NCI-H1105 (cell line): ENCODE measurements at regions not wholly inside any gene's neighbourhood (a gene's known extent, or its start where the extent isn't known, plus 50 kb on each side); places are given as distances from the start of the nearest gene placed in this dataset.

ENCODE experiments used
- DNase-seq: peaks from one replicate; lab custom pipeline; 2025; lab: John Stamatoyannopoulos, UW

DNA sequence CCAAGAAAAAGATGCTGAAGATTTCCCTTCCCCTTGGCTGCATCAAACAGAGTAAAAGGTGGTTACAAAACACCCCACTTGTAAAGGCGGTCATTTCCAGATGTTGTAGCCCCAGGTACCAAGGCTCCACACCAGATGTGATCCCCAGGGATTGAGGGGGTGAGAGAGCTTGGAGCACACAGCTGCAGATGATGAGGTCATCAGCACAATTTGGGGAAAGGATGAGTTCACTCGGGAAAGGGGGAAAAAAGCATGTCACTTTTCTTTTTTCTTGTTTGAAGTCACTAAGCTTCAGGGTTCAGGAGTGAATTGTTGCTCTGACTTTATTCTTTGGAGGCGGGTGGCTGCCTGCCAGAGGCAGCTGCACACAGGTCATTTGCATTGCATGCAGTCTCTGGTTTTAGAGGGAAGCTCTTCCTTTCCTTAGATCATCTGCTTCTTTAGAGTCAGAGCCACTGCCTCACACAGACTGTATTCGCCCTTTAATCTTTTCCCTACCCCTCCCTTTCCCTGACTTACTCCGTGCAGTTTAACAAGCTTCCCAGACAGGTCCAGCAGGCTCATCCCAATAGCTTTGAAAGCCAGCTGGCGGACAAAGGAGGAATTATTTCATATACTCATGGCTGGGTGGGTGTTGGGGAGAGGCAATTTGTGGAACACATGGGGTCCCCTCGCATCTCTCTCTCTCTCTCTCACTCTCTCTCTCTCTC, 409.3 kb upstream of the SLC24A2 start:
- DNase-seq, result no peak

DNA sequence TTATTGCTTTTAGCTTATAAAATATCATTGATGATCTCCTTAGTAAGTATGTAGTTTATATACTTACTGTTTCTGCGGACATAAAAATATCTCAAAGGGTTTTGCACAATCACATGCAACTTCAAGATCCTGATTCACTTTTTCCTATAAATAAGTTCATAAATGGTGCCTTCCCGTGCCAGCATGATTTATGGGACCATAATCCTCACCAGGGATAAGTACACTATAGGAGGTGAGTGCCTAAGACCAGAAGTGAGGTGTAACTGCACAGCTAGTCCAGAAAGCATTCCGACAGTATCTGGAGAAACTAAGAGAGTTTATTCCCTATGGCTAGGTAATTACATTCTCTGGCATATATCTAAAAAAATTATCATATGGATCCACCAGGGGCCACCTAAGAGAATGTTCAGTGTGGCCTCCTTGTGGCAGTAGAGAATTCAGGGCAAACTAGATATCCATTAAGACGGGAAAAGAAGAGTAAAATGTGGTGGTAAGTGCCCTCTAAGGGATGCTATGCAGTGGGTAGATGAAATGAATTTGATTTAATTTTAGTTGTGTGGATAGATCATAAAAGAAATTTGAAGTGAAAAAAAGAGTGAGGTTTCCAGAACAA, 402.5 kb upstream of the SLC24A2 start:
- DNase-seq, result no peak

DNA sequence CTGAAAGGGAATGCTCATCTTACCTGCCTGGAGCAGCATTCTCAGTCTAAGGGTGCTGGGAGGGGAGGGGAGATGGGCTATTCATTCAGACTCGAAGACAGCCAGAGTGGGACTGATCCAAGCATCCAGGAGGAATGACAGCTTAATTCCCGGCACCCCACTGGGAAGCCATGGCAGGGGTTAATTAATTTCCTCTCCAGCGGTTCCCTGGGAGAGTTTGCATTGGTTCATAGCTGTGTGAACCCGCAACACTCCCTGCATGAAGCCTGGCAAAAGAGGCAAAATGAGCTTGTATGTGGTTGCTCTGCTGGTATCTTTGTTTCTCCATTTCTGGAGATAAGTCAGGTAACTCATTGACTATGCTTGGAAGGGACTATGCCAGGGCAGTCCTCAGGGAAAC, 401.0 kb upstream of the SLC24A2 start:
- DNase-seq, result no peak

DNA sequence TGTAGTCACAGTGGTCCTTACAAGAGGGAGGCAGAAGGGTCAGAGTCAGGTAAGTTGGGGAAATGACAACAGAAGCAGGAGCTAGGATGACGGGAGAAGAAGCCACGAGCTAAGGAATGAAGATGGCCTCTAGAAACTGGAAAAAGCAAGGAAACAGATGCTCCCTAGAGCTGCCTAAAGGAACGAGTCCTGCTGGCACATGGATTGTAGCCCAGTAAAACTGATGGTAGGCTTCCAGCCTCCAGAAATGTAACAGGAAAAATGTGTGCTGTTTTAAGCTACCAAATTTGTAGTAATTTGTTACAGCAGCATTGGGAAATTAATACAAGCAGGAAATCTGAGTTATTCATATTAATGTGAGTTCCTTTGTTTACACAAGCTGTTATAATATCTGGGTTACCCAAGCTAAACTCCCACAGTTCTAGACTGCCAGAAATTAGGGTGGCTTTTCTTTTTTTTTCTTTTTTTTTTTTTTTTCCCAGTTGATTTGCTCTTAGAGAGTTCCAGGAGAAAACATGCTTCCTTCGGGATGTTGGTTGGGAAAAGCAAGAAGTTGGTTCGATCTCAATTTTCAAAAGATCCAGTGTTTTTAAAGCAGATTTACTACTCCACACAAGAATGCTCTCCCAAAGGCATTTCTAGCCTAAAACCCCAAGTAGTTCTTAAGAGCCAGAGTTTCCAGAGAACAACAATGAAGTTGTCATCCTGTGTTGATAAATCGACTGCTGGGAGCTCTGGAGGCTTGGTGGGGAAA, 400.0 kb upstream of the SLC24A2 start:
- no peak for DNase-seq

DNA sequence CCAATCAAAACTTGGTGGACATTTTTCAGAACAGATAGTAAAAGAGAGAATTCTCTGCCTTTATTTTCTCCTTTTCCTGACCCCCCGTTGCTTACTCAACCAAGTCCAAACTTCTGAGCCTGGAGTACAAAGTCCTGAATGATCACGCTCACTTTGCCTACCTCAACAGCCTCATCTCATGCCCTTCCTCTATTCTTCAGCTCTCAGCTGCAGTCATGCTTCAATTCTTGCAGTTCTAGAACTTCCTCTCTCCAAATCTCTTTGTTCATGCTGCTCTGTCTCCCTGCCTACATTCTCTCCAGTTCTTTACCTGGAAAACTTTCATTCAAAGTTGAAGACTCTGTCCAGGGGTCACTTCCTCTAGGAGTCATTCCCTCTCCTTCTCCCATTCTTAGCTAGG, 398.5 kb upstream of the SLC24A2 start:
- no peak for DNase-seq

DNA sequence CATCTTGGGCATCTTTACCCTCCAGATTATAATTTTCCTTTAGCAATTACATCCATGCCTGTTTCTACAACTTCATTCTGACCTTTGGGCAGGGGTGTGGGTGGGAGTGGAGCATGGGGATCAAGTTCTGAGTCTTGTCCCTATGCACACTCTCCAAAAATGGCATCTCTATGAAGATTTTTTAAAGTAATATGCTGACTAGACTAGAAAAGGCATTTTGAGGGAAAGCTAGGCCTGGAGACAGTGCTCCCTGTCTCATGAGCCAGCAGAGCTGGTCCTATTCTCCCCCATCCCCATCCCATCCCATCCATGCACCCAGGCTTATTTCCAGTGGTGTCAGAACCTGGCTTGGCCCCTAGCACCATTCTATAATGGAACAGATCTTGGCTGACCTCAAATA, 398.0 kb upstream of the SLC24A2 start:
- no peak for DNase-seq

DNA sequence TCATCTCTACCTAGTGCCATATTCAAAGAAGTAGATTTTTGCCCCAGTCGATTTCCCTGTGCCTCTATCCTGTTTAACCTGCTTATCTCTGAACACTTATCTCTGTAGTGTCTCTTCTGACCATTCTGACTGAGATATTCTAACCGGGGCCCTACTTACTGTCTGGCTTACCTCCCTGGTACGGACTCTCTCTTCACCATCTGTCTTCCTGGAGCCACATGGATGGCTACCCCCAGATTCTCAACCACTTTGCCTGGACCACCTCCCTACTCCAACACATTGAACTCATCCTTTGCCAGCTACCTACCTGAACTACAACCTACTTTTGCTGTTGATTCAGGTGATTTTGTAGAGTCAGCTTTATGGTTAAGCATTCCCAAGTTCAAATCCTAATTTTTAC, 397.4 kb upstream of the SLC24A2 start:
- no peak for DNase-seq

DNA sequence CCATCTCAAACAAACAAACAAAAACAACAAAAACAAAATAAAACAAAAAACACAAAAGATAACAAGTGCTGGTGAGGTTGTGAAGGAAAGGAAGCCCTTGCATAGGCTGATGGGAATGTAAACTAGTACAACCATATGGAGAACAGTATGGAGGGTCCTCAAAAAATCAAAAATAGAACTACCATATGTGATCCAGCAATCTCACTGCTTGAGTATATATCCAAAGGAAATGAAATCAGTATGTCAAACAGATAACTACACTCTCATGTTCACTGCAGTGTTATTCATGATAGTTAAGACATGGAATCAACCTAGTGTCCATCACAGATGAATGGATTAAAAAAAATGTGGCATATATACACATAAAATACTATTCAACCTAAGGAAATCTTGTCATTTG, 395.7 kb upstream of the SLC24A2 start:
- DNase-seq, result no peak

DNA sequence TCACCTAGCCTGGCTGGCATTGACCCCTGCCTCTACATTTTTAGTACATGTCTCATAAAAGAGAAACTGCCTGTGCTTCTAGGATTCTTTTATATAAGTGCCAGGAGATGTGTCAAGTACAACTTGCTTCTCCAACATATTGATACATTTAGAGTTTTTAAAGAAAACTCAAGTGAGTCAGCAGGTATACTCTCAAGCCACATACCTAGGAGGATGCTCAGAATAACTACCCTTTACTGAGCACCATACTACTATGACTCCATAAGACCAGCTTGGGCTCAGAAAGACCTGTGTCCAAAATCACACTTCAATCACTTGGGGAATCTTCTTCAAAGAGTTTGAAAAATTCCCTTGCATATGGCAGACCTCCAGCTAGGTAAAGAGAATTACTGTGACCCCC, 389.8 kb upstream of the SLC24A2 start:
- no peak for DNase-seq

DNA sequence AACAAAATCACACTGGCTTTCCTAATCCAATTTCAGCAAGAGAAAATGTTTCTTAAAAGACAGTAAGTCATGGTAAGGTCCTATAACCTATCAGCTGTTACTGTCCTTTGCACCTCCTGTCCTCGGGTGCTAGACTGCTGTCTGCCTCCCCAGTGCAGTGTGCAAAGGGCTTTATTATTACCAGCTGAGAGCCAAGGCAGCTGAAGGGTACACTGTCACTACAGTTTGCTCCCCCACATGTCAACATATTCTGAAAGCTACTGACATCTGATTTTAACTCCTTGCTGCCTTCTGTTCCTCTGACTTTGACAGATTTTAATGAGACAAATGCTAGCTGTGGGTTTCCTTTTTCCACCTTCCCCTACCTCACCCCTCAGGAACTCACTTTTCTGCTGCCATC, 389.4 kb upstream of the SLC24A2 start:
- no peak for DNase-seq

DNA sequence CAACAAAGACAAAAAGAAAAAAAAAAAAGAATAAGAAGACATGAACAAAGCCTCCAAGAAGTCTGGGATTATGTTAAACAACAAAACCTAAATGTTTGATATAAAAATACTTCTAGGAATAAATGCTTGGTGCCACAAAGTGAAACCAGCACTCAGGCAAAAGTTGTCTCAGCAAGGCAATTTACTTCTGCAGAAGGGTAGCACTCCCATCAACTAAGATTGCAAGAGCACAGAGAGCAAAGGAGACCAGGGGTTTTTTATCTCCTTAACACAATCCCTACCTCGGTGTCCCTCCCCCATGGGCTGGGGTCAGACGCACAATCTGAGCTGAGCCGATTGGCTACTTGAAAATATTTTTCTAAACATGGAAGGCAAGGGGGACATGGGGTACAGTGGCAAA, 381.3 kb upstream of the SLC24A2 start:
- DNase-seq, result no peak

DNA sequence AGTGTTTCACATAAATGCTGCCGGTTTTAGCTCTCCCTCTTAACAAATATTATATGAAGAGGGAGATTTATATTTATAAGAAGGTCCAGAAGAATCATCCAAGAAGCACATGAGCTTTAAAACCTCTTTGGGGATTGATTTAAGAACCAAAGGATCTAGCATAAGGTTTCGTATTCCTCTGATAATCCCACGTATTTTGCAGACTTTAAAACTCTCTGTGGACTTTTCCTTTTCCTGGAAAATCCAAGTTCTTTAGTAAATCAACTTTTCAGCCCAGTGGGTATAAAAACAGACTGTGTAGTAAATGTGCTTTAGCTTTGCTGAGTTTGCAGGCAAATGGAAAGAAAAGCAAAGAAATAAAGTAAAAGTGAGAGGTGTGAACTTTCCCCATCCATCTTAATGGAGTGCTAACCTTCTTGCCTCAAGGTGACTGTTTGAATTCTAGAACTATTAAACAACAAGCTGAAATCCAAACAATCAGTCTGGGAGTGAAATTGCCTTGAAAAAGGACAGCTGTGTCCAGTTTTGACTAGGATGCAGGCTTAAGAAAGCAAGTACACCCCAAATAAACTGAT, 363.4 kb upstream of the SLC24A2 start:
- DNase-seq, result no peak

DNA sequence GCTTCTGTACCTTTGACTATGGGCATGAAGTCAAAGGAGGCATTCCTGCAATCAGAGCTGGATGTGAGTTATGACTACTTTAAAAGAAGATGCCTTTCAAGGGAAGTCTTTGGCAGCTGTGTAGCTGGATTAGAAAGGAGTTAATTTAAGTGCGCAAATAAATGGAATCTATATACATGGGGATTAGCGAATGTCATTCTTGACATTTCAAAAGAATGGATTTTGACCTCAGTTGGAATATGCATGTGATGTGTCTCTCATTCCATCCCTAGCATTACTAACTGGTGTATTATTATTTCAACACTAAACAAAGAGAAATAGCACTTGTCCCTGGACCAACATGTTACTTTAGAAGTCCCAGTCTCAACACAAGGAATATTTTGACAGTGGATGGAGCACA, 359.6 kb upstream of the SLC24A2 start:
- no peak for DNase-seq

DNA sequence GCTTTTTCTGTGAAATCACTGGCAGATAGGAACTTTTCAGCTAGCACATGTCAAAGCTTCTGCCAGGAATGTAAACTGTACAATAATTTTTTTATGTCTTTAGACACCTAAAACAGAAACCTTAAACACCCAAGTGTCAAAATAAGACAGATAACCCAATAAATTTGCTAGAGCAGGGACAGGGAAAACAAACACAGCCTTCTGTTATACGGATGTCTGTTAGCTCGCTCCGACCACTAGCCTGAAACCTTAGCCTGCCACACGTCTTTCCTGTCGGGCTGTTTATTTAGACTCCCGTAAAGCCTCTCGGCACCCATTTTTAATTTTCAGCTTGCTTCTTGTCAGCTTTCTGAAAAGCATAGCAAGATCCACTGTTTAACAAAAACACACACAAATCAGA, 355.4 kb upstream of the SLC24A2 start:
- DNase-seq, result no peak

DNA sequence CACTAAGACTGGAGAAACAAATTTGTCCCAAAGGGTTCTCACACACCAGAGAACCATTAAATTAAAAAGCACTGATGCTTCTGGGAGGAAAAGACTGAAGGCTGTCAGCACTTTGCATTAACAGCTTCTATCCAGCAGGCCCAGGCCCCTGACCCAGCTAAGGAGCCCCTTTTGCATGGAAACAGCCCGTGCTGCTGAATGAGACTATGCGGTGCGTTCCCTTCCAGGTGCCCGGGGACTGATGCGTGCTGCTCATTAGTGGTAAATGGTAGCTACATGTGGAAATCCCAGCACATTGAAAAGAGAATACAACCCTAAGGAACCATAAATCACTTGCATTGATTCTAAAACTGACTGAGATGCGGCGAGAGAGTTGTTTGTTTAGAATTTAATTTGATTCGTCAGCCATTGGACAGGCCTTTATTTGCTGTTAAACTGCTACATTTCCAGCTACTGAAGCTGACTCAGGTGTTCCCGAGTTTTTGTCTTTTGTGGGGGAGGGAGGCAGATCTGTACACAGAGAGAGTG, 351.0 kb upstream of the SLC24A2 start:
- DNase-seq, result no peak

DNA sequence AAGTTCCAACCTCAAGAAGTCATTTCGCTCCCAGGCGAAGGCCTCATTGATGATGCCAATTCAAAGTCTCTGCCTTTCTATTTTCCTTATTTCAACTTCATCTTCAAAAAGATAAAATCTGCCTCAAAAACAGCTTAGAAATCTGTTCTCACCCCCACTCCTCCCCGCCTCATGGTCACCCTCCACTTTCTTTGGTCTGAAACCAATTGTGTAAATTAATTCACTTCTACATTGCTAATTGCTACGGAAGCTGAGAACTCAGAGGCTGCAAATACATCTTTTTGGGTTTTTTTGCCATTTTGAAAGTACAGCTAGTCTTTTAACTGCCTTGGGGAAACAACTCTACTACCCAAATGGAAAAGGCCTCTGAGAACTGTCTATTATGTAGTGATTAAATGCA, 350.0 kb upstream of the SLC24A2 start:
- no peak for DNase-seq

DNA sequence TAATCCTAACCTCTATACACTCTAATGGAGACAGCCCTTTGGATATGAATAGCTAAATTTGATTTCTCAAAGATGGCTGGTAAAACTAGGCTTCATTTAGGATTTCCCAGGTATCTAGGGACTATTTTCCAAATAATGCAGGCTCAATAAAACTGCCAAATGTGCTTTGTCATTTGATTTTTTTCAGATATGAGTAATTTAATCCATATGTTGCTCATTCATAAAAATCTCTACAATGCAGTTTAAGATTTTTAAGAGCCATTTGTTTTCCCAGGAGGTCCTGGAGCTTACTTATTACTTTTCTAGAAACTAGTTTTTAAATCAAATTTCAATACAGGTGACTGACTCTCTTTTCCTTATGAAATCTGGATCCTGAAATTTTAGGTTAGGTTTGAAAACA, 349.3 kb upstream of the SLC24A2 start:
- DNase-seq, result no peak

DNA sequence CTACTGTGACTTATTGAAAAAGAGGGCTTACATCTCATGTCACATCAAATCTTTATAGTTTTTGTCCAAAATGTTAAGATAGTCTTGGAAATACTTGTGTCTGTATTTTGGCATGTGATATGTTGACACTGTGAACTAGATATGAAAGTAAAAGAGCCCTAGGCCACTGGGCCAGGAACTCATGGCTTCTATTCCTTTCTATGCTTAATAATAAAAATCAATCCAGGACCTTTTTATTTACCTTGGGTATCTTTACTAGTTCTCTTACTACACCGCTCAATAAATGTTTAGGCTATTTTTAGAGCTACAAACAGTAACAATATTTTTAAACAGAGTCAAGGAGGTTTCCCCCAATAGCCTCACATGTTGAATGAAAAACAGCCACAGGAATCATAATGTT, 348.6 kb upstream of the SLC24A2 start:
- DNase-seq, result no peak

DNA sequence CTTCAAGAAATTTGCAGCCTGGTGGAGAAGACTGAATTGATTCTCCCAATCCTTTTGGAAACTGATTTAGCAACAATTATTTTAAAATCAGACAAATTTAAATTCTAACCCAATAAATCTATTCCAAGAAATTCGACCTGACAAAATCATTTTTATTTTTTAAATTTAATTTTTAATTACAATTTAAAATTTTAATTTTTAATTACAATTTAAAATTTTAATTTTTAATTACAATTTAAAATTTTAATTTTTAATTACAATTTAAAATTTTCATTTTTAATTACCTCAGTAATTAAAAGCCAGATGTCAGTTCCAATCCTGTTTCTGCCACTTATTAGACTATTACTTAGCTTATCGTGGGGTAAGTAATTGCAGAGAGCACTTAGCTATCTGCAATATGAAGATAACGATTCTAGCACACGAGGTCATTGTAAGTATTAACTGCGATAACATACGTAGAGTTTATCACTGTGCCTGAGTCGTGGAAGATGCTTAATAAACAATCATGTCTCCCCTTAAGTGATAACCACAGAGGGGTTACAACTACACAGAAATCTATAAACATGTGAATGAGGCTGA, 346.4 kb upstream of the SLC24A2 start:
- DNase-seq, result no peak

DNA sequence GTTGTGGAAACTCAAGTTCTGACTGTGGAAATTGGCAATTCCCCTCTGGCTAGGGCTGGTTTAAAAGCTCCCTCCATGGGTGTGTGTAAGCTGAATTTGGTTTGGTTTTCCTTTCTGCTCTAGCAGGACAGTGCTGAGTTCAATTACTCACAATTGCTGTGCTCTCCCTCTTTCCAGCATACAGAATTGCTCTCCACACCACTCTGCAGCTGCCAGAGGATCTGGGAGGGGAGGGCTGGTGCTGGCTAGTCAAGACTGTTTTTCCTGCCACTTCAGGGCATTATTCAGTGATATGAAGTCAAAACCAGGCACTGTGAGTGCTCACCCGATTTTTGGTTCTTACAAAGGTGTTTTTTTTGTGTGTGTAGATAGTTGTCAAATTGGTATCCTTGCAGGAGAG, 336.9 kb upstream of the SLC24A2 start:
- DNase-seq, result no peak

DNA sequence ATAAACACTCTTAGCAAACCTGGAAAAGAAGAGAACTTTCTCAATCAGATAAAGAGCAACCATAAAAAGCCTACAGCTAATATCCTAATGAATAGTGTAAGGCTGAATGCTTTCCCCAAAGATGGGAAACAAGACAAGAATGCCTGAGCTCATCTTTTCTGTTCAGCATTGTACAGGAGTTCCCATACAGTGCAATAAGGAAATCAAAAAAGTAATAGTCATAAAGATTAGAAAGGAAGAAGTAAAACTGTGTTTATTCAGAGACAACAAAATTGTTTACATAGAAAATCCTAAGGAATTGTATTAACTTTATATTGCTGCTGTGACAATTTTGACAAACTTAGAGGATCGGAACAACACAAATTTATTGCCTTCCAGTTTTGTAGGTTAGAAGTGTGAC, 330.7 kb upstream of the SLC24A2 start:
- no peak for DNase-seq

DNA sequence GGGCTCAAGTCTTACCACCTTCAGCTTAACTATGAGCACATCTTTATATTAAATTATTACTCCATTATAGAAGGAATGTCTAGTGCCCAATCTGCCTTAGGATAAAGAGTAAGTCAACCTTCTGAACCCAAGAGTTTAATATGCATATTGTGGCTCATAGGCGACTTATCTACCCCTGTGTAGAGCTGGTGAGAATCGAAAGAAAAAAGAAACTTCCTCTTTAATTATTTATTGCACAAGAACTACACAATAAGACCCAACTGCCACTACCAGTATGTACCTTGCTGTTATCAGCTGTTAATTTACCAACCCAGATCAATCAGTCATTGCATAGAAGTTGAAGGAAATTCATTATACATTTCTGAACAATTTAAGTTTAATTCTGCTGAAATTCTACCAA, 329.1 kb upstream of the SLC24A2 start:
- no peak for DNase-seq

DNA sequence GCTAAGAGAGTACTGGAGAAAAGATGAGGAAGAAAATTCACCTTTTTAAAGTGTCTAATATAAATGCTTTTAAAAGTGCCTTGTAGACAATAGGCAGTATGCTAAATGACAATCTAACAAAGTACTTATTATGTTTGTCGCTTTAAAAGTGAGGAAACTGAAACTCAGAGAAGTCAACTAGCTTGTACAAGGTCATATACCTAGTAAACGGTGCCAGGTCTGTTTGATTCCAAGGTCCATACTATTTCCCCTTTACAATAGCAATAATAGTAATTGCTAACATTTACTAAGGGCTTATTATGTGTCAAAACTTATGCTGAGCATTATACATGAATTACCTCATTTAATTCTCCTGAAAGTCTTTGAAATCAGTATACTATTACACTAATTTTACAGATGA, 328.6 kb upstream of the SLC24A2 start:
- no peak for DNase-seq
